H1 (cell line): ENCODE measurements at regions not wholly inside any gene's neighbourhood (a gene's known extent, or its start where the extent isn't known, plus 50 kb on each side); places are given as distances from the start of the nearest gene placed in this dataset.

Source experiments
- ATF3 ChIP-seq: IDR thresholded peaks from 2 replicates; pipeline ENCODE4 v1.6.1; 2011; ENCODE audit warnings: low read depth, mild to moderate bottlenecking, low read length; ENCODE audit not compliant: insufficient read depth
- BCL11A ChIP-seq, 2 experiments: IDR thresholded peaks; one replicate each; pipeline ENCODE4 v1.6.1; 2011; ENCODE audit warnings: low read depth in 2 of 2, low read length in 2 of 2, mild to moderate bottlenecking in 2 of 2
- BRCA1 ChIP-seq: IDR thresholded peaks from 2 replicates; pipeline ENCODE4 v1.6.1; 2012; ENCODE audit warnings: low read depth, low read length, improper control_type of control experiment
- CREB1 ChIP-seq: IDR thresholded peaks from 2 replicates; pipeline ENCODE4 v1.6.1; 2012; ENCODE audit warnings: inconsistent platforms
- CTCF ChIP-seq, 3 experiments: IDR thresholded peaks; 1 replicate in 2 of 3; 2 replicates in 1 of 3; pipeline versions ENCODE4 v1.5.1 to v1.6.1; 2011; ENCODE audit warnings: low read length in 3 of 3, mild to moderate bottlenecking in 3 of 3, inconsistent platforms in 2 of 3, low read depth in 1 of 3, moderate library complexity in 1 of 3; ENCODE audit not compliant: insufficient read depth in 1 of 3; ENCODE audit errors: control extremely low read depth in 1 of 3
- EP300 ChIP-seq, 2 experiments: IDR thresholded peaks; 1 replicate in 1 of 2; 2 replicates in 1 of 2; pipeline ENCODE4 v1.6.1; 2011 to 2012; ENCODE audit warnings: low read depth in 2 of 2, low read length in 2 of 2, mild to moderate bottlenecking in 2 of 2, borderline replicate concordance in 1 of 2, inconsistent platforms in 1 of 2, moderate library complexity in 1 of 2
- GABPA ChIP-seq: IDR thresholded peaks from 2 replicates; pipeline ENCODE4 v1.6.1; 2011; ENCODE audit warnings: mild to moderate bottlenecking, low read length, moderate library complexity, borderline replicate concordance; ENCODE audit not compliant: insufficient read depth
- GTF2F1 ChIP-seq: IDR thresholded peaks from 2 replicates; pipeline ENCODE4 v1.6.1; 2012; ENCODE audit warnings: low read depth, low read length, improper control_type of control experiment, borderline replicate concordance
- POLR2A ChIP-seq, 2 experiments: IDR thresholded peaks; 1 replicate in 1 of 2; 2 replicates in 1 of 2; pipeline ENCODE4 v1.6.1; 2011; ENCODE audit warnings: low read depth in 2 of 2, low read length in 2 of 2, mild to moderate bottlenecking in 2 of 2; ENCODE audit errors: control extremely low read depth in 1 of 2
- POLR2AphosphoS5 ChIP-seq: IDR thresholded peaks from 2 replicates; pipeline ENCODE4 v1.6.1; 2011; ENCODE audit warnings: low read depth, low read length
- SP2 ChIP-seq: IDR thresholded peaks from 2 replicates; pipeline ENCODE4 v1.6.1; 2012; ENCODE audit warnings: mild to moderate bottlenecking, low read length, inconsistent platforms
- TAF1 ChIP-seq: IDR thresholded peaks from 2 replicates; pipeline ENCODE4 v1.6.1; 2011; ENCODE audit warnings: mild to moderate bottlenecking, low read depth, low read length
- TEAD4 ChIP-seq: IDR thresholded peaks from 2 replicates; pipeline ENCODE4 v1.6.1; 2012; ENCODE audit warnings: low read depth, low read length, inconsistent platforms, mixed read lengths
- USF2 ChIP-seq: IDR thresholded peaks from 2 replicates; pipeline ENCODE4 v1.6.1; 2011; ENCODE audit warnings: low read length, improper control_type of control experiment

GRCh38 chr9:86825299-86825698 lies 122.0 kb downstream of the GAS1 start:
- TF ChIP-seq CTCF (IDR thresholded peaks at IDR 0.05; ENCODE audit: control extremely low read depth in 1 of 3, insufficient read depth in 1 of 3, low read depth in 1 of 3, low read length in 3 of 3), result no peak
- TF ChIP-seq BCL11A (IDR thresholded peaks at IDR 0.05; ENCODE audit: low read depth in 2 of 2, low read length in 2 of 2), result no peak
- no peak for TF ChIP-seq EP300 (IDR thresholded peaks at IDR 0.05; ENCODE audit: borderline replicate concordance in 1 of 2, low read depth in 2 of 2, low read length in 2 of 2)
- no peak for TF ChIP-seq POLR2AphosphoS5
- no peak for TF ChIP-seq TAF1
- no peak for TF ChIP-seq CREB1
- TF ChIP-seq ATF3, result no peak
- no peak for TF ChIP-seq GTF2F1
- TF ChIP-seq GABPA, result no peak
- TF ChIP-seq POLR2A (IDR thresholded peaks at IDR 0.05; ENCODE audit: control extremely low read depth in 1 of 2, low read depth in 2 of 2, low read length in 2 of 2), result no peak
- TF ChIP-seq SP2, result no peak
- no peak for TF ChIP-seq USF2
- no peak for TF ChIP-seq BRCA1
- TF ChIP-seq TEAD4, result no peak
